PFSK-1 (cell line): ENCODE measurements at regions not wholly inside any gene's neighbourhood (a gene's known extent, or its start where the extent isn't known, plus 50 kb on each side); places are given as distances from the start of the nearest gene placed in this dataset.

Source experiments
- FOXP2 ChIP-seq: optimal IDR thresholded peaks from 2 replicates; pipeline ENCODE3; 2011; ENCODE audit warnings: borderline replicate concordance, control low read depth, inconsistent platforms; ENCODE audit not compliant: insufficient read depth; ENCODE audit errors: extremely low read length, extremely low read depth
- POLR2AphosphoS5 ChIP-seq: IDR thresholded peaks from 2 replicates; pipeline ENCODE4 v1.6.1; 2012; ENCODE audit warnings: low read depth, mild to moderate bottlenecking, control low read depth, low read length, moderate library complexity
- REST ChIP-seq, 2 experiments: IDR thresholded peaks; 2 replicates each; pipeline versions ENCODE4 v1.6.1 to v1.8.0; 2011 to 2012; ENCODE audit warnings: low read depth in 2 of 2, low read length in 2 of 2, control low read depth in 1 of 2, inconsistent platforms in 1 of 2, mild to moderate bottlenecking in 1 of 2, moderate library complexity in 1 of 2; ENCODE audit not compliant: insufficient read depth in 1 of 2
- SIN3A ChIP-seq: IDR thresholded peaks from 2 replicates; pipeline ENCODE4 v1.6.1; 2012; ENCODE audit warnings: mild to moderate bottlenecking, low read length, moderate library complexity, borderline replicate concordance; ENCODE audit not compliant: insufficient read depth
- TAF1 ChIP-seq: IDR thresholded peaks from 2 replicates; pipeline ENCODE4 v1.6.1; 2012; ENCODE audit warnings: low read length, control low read depth, borderline replicate concordance; ENCODE audit not compliant: insufficient read depth

- TF ChIP-seq FOXP2 (no peak), TAF1 (no peak), POLR2AphosphoS5 (no peak), SIN3A (no peak), REST (IDR thresholded peaks at IDR 0.05; ENCODE audit: insufficient read depth in 1 of 2, low read depth in 2 of 2, low read length in 2 of 2) (no peak)
Observed at GRCh38 chr3:34779092-34779491, 860.2 kb upstream of the ARPP21 start.

DNA sequence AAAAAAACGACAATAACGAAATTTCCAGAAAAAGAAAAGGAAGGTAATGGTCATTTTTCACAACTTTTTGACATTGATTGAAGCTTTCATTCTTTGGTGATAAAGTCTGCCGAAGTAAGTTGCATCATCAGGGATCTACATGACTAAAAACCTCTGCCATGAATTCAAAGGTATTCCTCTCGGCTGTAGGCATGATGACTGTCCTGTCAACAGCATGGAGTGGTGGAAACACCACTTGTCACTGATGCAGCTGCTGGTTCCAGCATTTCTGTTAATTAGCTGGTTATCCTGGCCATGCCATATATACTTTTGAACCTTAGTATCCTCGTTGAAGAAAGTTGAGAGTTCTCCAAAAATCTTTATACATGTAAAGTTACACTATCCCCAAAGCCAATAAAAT lies 859.0 kb upstream of the ARPP21 start:
- TF ChIP-seq FOXP2: no peak
- TF ChIP-seq REST (IDR thresholded peaks at IDR 0.05; ENCODE audit: insufficient read depth in 1 of 2, low read depth in 2 of 2, low read length in 2 of 2): no peak
- no peak for TF ChIP-seq SIN3A
- no peak for TF ChIP-seq TAF1
- no peak for TF ChIP-seq POLR2AphosphoS5

GRCh38 chr3:34780973-34781372 lies 858.4 kb upstream of the ARPP21 start:
- no peak for TF ChIP-seq FOXP2
- TF ChIP-seq SIN3A: no peak
- no peak for TF ChIP-seq POLR2AphosphoS5
- TF ChIP-seq REST (IDR thresholded peaks at IDR 0.05; ENCODE audit: insufficient read depth in 1 of 2, low read depth in 2 of 2, low read length in 2 of 2): no peak
- TF ChIP-seq TAF1: no peak

DNA sequence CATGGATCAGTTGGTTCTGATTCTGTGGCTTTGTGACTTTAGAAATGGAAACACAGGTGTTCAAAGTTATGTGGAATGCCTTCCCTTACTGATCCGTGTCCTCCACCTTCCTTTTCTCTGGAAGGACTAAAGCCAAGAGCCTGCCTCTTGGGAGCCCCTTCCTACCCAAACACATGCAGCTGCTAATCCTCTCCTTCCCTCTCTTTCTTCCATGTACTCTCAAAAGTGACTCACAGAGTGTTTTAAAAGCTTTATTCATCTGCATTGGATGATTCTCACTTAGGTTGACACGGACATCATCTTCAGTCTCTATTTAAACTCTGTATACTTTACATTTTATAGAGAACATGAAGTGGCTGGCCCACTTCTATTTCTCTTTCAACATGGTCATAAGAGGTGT lies 856.5 kb upstream of the ARPP21 start:
- TF ChIP-seq REST (IDR thresholded peaks at IDR 0.05; ENCODE audit: insufficient read depth in 1 of 2, low read depth in 2 of 2, low read length in 2 of 2) (no peak), SIN3A (no peak), POLR2AphosphoS5 (no peak), TAF1 (no peak), FOXP2 (no peak)

GRCh38 chr3:34783876-34784275 lies 855.4 kb upstream of the ARPP21 start:
- no peak for TF ChIP-seq TAF1
- no peak for TF ChIP-seq SIN3A
- TF ChIP-seq REST (IDR thresholded peaks at IDR 0.05; ENCODE audit: insufficient read depth in 1 of 2, low read depth in 2 of 2, low read length in 2 of 2): no peak
- no peak for TF ChIP-seq POLR2AphosphoS5
- TF ChIP-seq FOXP2: no peak
